IMR-90 (cell line): ENCODE measurements at regions not wholly inside any gene's neighbourhood (a gene's known extent, or its start where the extent isn't known, plus 50 kb on each side); places are given as distances from the start of the nearest gene placed in this dataset.
A peak's percentile ranks its signal among the peaks of the same experiment; 100 is the strongest.

Experiments used
- ATAC-seq: fragments of 200-7000 bp; cut with Tn5 transposase; 2 replicates; pipeline ENCODE4 v1.9.1; 2020; ENCODE audit warnings: low read depth, mild to moderate bottlenecking, moderate library complexity
- BruUV-seq: library from RNA; stranded (reverse); fragments of 400-500 nt; replicated peaks from 2 replicates; lab custom pipeline; 2021; lab: Mats Ljungman, UMichigan
- CTCF ChIA-PET: fragments of 300-600 bp; formaldehyde crosslinking; extraction: SDS; loops from one replicate; lab custom pipeline; 2021; ENCODE audit warnings: antibody characterized with exemption; lab: Yijun Ruan, JAX
- POLR2A ChIA-PET: fragments of 300-600 bp; sonication (Branson Sonifier 250); formaldehyde crosslinking; loops from one replicate; lab custom pipeline; 2022; ENCODE audit warnings: antibody characterized with exemption; ENCODE audit not compliant: unreplicated experiment; lab: Charles Lee
- DNase-seq: peaks from one replicate; pipeline ENCODE4 v3.0.0; 2013
- H2AFZ ChIP-seq: replicated peaks from 2 replicates; pipeline ENCODE3; 2013; ENCODE audit warnings: low read length, mild to moderate bottlenecking; ENCODE audit not compliant: poor library complexity
- H2AK5ac ChIP-seq: 2 replicates; pipeline ENCODE4 v1.6.1; 2013; ENCODE audit warnings: low read depth, low read length, inconsistent platforms
- H2AK9ac ChIP-seq: replicated peaks from 2 replicates; pipeline ENCODE3; 2013; ENCODE audit warnings: mild to moderate bottlenecking, low read depth, low read length, moderate library complexity; ENCODE audit not compliant: poor library complexity
- H2BK120ac ChIP-seq: 2 replicates; pipeline ENCODE4 v1.6.1; 2013; ENCODE audit warnings: low read depth, low read length, inconsistent platforms
- H2BK15ac ChIP-seq: 3 replicates; pipeline ENCODE4 v1.6.1; 2013; ENCODE audit warnings: low read depth, low read length, inconsistent platforms
- H2BK20ac ChIP-seq: 2 replicates; pipeline ENCODE4 v1.6.1; 2013; ENCODE audit warnings: low read depth, mild to moderate bottlenecking, inconsistent platforms, low read length, moderate library complexity
- H2BK5ac ChIP-seq: 2 replicates; pipeline ENCODE4 v1.6.1; 2013; ENCODE audit warnings: mild to moderate bottlenecking, low read depth, low read length, inconsistent platforms; ENCODE audit not compliant: poor library complexity, severe bottlenecking
- H3K14ac ChIP-seq: replicated peaks from 2 replicates; pipeline ENCODE4 v1.6.1; 2013; ENCODE audit warnings: low read depth, low read length, inconsistent platforms
- H3K18ac ChIP-seq: 2 replicates; pipeline ENCODE4 v1.6.1; 2013; ENCODE audit warnings: low read depth, low read length, control low read depth
- H3K23ac ChIP-seq: 2 replicates; pipeline ENCODE4 v1.6.1; 2013; ENCODE audit warnings: low read depth, low read length, inconsistent platforms
- H3K27ac ChIP-seq: 2 replicates; pipeline ENCODE4 v1.5.1; 2013; ENCODE audit warnings: mild to moderate bottlenecking, control low read depth, low read length; ENCODE audit not compliant: insufficient read depth
- H3K27me3 ChIP-seq: 2 replicates; pipeline ENCODE4 v1.6.1; 2013; ENCODE audit warnings: low read length; ENCODE audit not compliant: control insufficient read depth, insufficient read depth
- H3K36me3 ChIP-seq: 2 replicates; pipeline ENCODE4 v1.6.1; 2013; ENCODE audit warnings: low read length, mixed read lengths; ENCODE audit not compliant: control insufficient read depth, insufficient read depth
- H3K4ac ChIP-seq: 2 replicates; pipeline ENCODE4 v1.6.1; 2013; ENCODE audit warnings: low read depth, low read length, inconsistent platforms
- H3K4me1 ChIP-seq: 2 replicates; pipeline ENCODE4 v1.6.1; 2013; ENCODE audit warnings: low read length, mixed read lengths; ENCODE audit not compliant: control insufficient read depth, insufficient read depth
- H3K4me2 ChIP-seq: 2 replicates; pipeline ENCODE4 v1.6.1; 2013; ENCODE audit warnings: low read depth, mild to moderate bottlenecking, control low read depth, low read length, moderate library complexity
- H3K4me3 ChIP-seq: 2 replicates; pipeline ENCODE4 v1.5.1; 2013; ENCODE audit warnings: low read depth, mild to moderate bottlenecking, control low read depth, low read length, moderate library complexity; ENCODE audit not compliant: insufficient read depth
- H3K56ac ChIP-seq: 2 replicates; pipeline ENCODE4 v1.6.1; 2013; ENCODE audit warnings: low read length, inconsistent platforms; ENCODE audit not compliant: insufficient read depth; ENCODE audit errors: extremely low read depth
- H3K79me1 ChIP-seq, 2 experiments: 2 replicates each; pipeline ENCODE4 v1.6.1; 2013; ENCODE audit warnings: low read length in 2 of 2, inconsistent platforms in 1 of 2, low read depth in 1 of 2
- H3K9ac ChIP-seq: 2 replicates; pipeline ENCODE4 v1.6.1; 2013; ENCODE audit warnings: low read depth, low read length, control low read depth
- H3K9me1 ChIP-seq: 2 replicates; pipeline ENCODE4 v1.6.1; 2013; ENCODE audit warnings: low read length, inconsistent platforms; ENCODE audit not compliant: insufficient read depth
- H3K9me3 ChIP-seq: 2 replicates; pipeline ENCODE4 v1.6.1; 2013; ENCODE audit warnings: low read length; ENCODE audit not compliant: control insufficient read depth, insufficient read depth
- H4K20me1 ChIP-seq: 2 replicates; pipeline ENCODE4 v1.6.1; 2013; ENCODE audit warnings: low read length, inconsistent platforms; ENCODE audit not compliant: insufficient read depth
- H4K5ac ChIP-seq: 2 replicates; pipeline ENCODE4 v1.6.1; 2013; ENCODE audit warnings: mild to moderate bottlenecking, low read depth, low read length, control low read depth
- H4K8ac ChIP-seq, 2 experiments: 2 replicates each; pipeline ENCODE4 v1.6.1; 2013; ENCODE audit warnings: low read depth in 2 of 2, low read length in 2 of 2, control low read depth in 1 of 2, inconsistent platforms in 1 of 2
- H4K91ac ChIP-seq: 2 replicates; pipeline ENCODE4 v1.6.1; 2013; ENCODE audit warnings: low read depth, low read length, inconsistent platforms; ENCODE audit not compliant: insufficient read depth
- BHLHE40 ChIP-seq: fragments of 150-350 bp; IDR thresholded peaks from 2 replicates; pipeline ENCODE4 v1.6.1; 2016; ENCODE audit warnings: mild to moderate bottlenecking, low read depth, low read length
- CEBPB ChIP-seq: IDR thresholded peaks from 2 replicates; pipeline ENCODE4 v1.6.1; 2012; ENCODE audit warnings: low read depth, low read length, improper control_type of control experiment
- CHD1 ChIP-seq: IDR thresholded peaks from 2 replicates; pipeline ENCODE4 v1.6.1; 2012; ENCODE audit warnings: low read depth, low read length, improper control_type of control experiment
- CTCF ChIP-seq: conservative IDR thresholded peaks from 2 replicates; pipeline ENCODE4 v1.5.1; 2012; ENCODE audit warnings: mild to moderate bottlenecking, low read depth, low read length, improper control_type of control experiment
- ELK1 ChIP-seq: fragments of 150-350 bp; IDR thresholded peaks from 2 replicates; pipeline ENCODE4 v1.6.1; 2016; ENCODE audit warnings: low read depth, mild to moderate bottlenecking, low read length, moderate library complexity, borderline replicate concordance
- FOS ChIP-seq: fragments of 150-350 bp; IDR thresholded peaks from 2 replicates; pipeline ENCODE4 v1.6.1; 2016; ENCODE audit warnings: low read depth, low read length
- MAFK ChIP-seq: IDR thresholded peaks from 2 replicates; pipeline ENCODE4 v1.6.1; 2012; ENCODE audit warnings: low read depth, low read length, improper control_type of control experiment
- MAZ ChIP-seq: IDR thresholded peaks from 2 replicates; pipeline ENCODE4 v1.6.1; 2012; ENCODE audit warnings: low read depth, mild to moderate bottlenecking, low read length, improper control_type of control experiment, moderate library complexity, borderline replicate concordance
- MXI1 ChIP-seq: IDR thresholded peaks from 2 replicates; pipeline ENCODE4 v1.6.1; 2012; ENCODE audit warnings: low read depth, mild to moderate bottlenecking, low read length, moderate library complexity, borderline replicate concordance
- NFE2L2 ChIP-seq: fragments of 150-350 bp; IDR thresholded peaks from 2 replicates; pipeline ENCODE4 v1.6.1; 2016; ENCODE audit warnings: low read depth, mild to moderate bottlenecking, low read length
- POLR2A ChIP-seq: IDR thresholded peaks from 2 replicates; pipeline ENCODE4 v1.6.1; 2012; ENCODE audit warnings: mild to moderate bottlenecking, low read depth, low read length
- RAD21 ChIP-seq: IDR thresholded peaks from 2 replicates; pipeline ENCODE4 v1.6.1; 2012; ENCODE audit warnings: low read length, improper control_type of control experiment
- RCOR1 ChIP-seq: IDR thresholded peaks from 2 replicates; pipeline ENCODE4 v1.6.1; 2012; ENCODE audit warnings: mild to moderate bottlenecking, low read length, improper control_type of control experiment; ENCODE audit not compliant: insufficient replicate concordance
- RFX5 ChIP-seq: IDR thresholded peaks from 2 replicates; pipeline ENCODE4 v1.8.0; 2012; ENCODE audit warnings: low read depth, mild to moderate bottlenecking, low read length, moderate library complexity
- SMC3 ChIP-seq: fragments of 150-350 bp; IDR thresholded peaks from 2 replicates; pipeline ENCODE4 v1.6.1; 2016; ENCODE audit warnings: low read depth, mild to moderate bottlenecking, antibody characterized with exemption, low read length, moderate library complexity
- WGBS, 2 experiments: methylation state at CpG; one replicate each; pipeline versions ENCODE4 v1.1.5 to v1.1.7; 2013; ENCODE audit warnings: missing lambda C conversion rate in 2 of 2; ENCODE audit not compliant: insufficient read length in 1 of 2; ENCODE audit errors: extremely low coverage in 2 of 2; 5-methylcytosine and 5-hydroxymethylcytosine counted together
- dilution Hi-C: fragments of 300-500 bp; cut with HindIII; formaldehyde crosslinking; loops from one replicate; pipeline ENCODE4 v1.14.3; 2018; ENCODE audit warnings: low sequenced_read_pairs; ENCODE audit not compliant: unreplicated experiment
- in situ Hi-C: fragments of 300-500 bp; cut with MboI; formaldehyde crosslinking; loops from 3 replicates; pipeline ENCODE4 v1.14.3; 2019; ENCODE audit warnings: low sequenced_read_pairs, inconsistent platforms, mixed read lengths
- intact Hi-C: fragments of 100-400 bp; cut with micrococcal nuclease; formaldehyde crosslinking; loops from 2 replicates; pipeline ENCODE4 v1.10.0; 2022
- TF ChIP-seq, protein P1 (sequence below): fragments of 150-350 bp; IDR thresholded peaks from 2 replicates; pipeline ENCODE4 v1.6.1; 2017; ENCODE audit warnings: mild to moderate bottlenecking, antibody characterized with exemption, low read length, low read depth

DNA sequence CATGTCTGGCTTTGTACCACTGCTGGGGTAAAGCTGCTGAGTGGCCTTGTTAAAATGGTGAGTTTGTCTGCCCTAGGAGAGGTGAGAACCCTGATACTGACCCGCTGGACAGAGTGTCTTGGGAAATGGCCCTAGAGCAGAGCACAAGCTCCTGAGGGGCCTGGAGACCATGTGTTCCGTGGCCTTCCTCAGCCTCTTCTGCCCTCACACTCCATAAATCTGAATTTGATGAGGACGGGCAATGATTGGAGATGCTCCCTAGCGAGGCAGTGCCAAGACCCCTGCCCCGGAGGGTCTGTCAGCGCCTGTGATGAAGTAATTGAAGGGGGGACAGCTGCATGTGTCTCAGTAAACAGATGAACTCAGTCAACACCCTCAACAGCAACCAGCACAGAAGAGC is 54.1 kb downstream of the KCNA5 start:
- DNase-seq (no peak), ATAC-seq (no peak)
- no peak overlapping the region for H3K9ac ChIP-seq
- H2AK9ac ChIP-seq, result peak overlapping the region; percentile 5
- no peak overlapping the region for H4K5ac ChIP-seq
- H3K56ac ChIP-seq, result no peak overlapping the region
- WGBS, 2 experiments, result no CpG with 5 or more reads among the region's 6 CpGs
- H3K79me1 ChIP-seq, result no peaks in the 10 kb centered on the region
- H3K14ac ChIP-seq, result no peak overlapping the region
- BruUV-seq, result no TSS peak
- peak overlapping the region; percentile 94; the same call in 2 of the 3 replicates for H2BK15ac ChIP-seq
- H4K8ac ChIP-seq, result no peak overlapping the region
- peaks cover 24% of the 10 kb centered on the region for H3K9me1 ChIP-seq
- peak overlapping the region; percentile 32 for H3K4ac ChIP-seq
- in situ Hi-C loops, result no loop called here
- H3K4me3 ChIP-seq, result no peak overlapping the region
- no peak overlapping the region for H2AFZ ChIP-seq
- H3K4me2 ChIP-seq, result no peak overlapping the region
- dilution Hi-C loops, result no loop called here
- ChIA-PET CTCF (interaction anchor here (0.6 to 1.0 kb wide), 2 partner anchors 14 to 541 kb away, joined by 3 read pairs; no protein-coding TSS in a partner anchor), POLR2A (no interaction called here)
- H3K18ac ChIP-seq, result no peak overlapping the region
- peak overlapping the region; percentile 95; the same call in 1 of the 2 replicates for H2BK20ac ChIP-seq
- peak overlapping the region; percentile 93 for H2BK120ac ChIP-seq
- TF ChIP-seq NFE2L2 (no peak), MAFK (no peak), BHLHE40 (no peak), SMC3 (no peak), RFX5 (no peak), CHD1 (no peak), ELK1 (no peak), CEBPB (no peak), FOS (no peak), MAZ (no peak), POLR2A (no peak), RAD21 (no peak), CTCF (no peak), MXI1 (no peak), RCOR1 (no peak)
- TF ChIP-seq, protein P1, sequence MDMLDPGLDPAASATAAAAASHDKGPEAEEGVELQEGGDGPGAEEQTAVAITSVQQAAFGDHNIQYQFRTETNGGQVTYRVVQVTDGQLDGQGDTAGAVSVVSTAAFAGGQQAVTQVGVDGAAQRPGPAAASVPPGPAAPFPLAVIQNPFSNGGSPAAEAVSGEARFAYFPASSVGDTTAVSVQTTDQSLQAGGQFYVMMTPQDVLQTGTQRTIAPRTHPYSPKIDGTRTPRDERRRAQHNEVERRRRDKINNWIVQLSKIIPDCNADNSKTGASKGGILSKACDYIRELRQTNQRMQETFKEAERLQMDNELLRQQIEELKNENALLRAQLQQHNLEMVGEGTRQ, result no peak
- peaks cover 27% of the 10 kb centered on the region for H3K4me1 ChIP-seq
- no peak overlapping the region for H2BK5ac ChIP-seq
- H3K27ac ChIP-seq, result no peak overlapping the region
- no peak overlapping the region for H3K23ac ChIP-seq
- no peaks in the 10 kb centered on the region for H3K27me3 ChIP-seq
- intact Hi-C loops, result loop anchor here (2.0 to 5.0 kb wide), 2 partner anchors 70 to 331 kb away; no protein-coding TSS in a partner anchor
- H3K36me3 ChIP-seq, result no peaks in the 10 kb centered on the region
- no peaks in the 10 kb centered on the region for H4K20me1 ChIP-seq
- no peaks in the 10 kb centered on the region for H3K9me3 ChIP-seq
- 0 out of 2 replicates have a peak overlapping the region, but pooled peaks have one; percentile 1 for H4K91ac ChIP-seq
- H2AK5ac ChIP-seq, result peak overlapping the region; percentile 89
